ENCODE measurements at regions not wholly inside any gene's neighbourhood (a gene's known extent, or its start where the extent isn't known, plus 50 kb on each side); places are given as distances from the start of the nearest gene placed in this dataset.

DNA sequence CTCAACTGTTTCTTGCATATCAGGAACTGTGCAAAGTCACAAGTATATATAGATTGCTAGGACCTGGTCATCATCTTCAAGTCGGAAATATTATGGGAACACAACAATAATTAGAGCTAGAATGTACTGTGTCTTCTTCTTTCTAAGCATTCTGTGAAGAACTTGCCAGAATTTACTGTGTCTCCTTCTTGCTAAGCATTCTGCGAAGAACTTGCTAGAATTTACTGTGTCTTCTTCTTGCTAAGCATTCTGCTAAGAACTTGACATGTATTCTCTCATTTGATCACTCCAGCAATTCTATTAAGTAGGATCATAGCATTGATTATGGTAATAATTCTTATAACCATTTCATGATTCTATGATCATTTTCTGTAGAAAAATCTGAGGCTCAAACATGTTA, 231.7 kb downstream of the FOXL1 start:
- H3K27me3 Mint-ChIP-seq (ENCODE audit: unreplicated experiment), result peaks cover 3% of the 10 kb centered on the region
- no peaks in the 10 kb centered on the region for H3K9me3 Mint-ChIP-seq (ENCODE audit: unreplicated experiment)
- DNase-seq (ENCODE audit: low spot score), result no peak
- no peaks in the 10 kb centered on the region for H3K4me1 Mint-ChIP-seq (ENCODE audit: unreplicated experiment)
- H3K4me3 Mint-ChIP-seq (ENCODE audit: unreplicated experiment), result no peak overlapping the region
- no peak overlapping the region for H3K27ac Mint-ChIP-seq (ENCODE audit: unreplicated experiment)
- H3K36me3 Mint-ChIP-seq (ENCODE audit: low read depth, unreplicated experiment), result no peaks in the 10 kb centered on the region
- no peak for TF ChIP-seq CTCF (IDR thresholded peaks at IDR 0.05; ENCODE audit: unreplicated experiment)

DNA sequence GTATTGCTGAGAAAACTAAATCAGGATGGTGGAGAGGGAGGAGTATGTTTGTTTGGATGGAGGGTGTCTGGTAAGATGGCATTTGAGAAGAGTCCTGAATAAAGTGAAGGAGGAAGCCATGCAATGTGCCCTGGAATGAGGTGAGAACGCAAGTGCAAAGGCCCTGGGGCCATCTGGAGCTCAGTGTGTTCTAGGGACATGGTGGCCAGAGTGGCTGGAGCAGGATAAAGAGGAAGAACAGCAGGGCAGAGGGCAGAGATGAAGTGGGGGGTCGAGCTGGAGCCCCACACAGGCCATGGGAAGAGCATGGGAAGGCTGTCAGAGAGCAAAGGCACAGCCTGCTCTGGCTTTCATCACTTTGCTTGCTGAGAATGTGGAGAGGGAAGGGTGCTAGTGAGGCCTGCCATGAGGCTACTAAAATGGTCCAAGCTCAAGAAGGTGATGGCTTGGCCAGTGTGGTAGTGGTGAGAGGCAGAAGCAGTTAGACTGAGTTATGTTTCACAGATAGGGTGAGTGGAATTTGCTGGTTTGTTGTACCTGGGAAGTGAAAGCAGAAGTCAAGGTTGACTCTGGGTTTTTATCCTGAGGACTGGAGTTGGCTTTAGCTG, 234.1 kb downstream of the FOXL1 start:
- Mint-ChIP-seq H3K9me3 (ENCODE audit: unreplicated experiment) (no peaks in the 10 kb centered on the region), H3K4me1 (ENCODE audit: unreplicated experiment) (no peaks in the 10 kb centered on the region), H3K36me3 (ENCODE audit: low read depth, unreplicated experiment) (no peaks in the 10 kb centered on the region), H3K27me3 (ENCODE audit: unreplicated experiment) (no peaks in the 10 kb centered on the region), H3K27ac (ENCODE audit: unreplicated experiment) (no peak overlapping the region), H3K4me3 (ENCODE audit: unreplicated experiment) (no peak overlapping the region)
- TF ChIP-seq CTCF (IDR thresholded peaks at IDR 0.05; ENCODE audit: unreplicated experiment), result no peak
- DNase-seq (ENCODE audit: low spot score), result no peak

DNA sequence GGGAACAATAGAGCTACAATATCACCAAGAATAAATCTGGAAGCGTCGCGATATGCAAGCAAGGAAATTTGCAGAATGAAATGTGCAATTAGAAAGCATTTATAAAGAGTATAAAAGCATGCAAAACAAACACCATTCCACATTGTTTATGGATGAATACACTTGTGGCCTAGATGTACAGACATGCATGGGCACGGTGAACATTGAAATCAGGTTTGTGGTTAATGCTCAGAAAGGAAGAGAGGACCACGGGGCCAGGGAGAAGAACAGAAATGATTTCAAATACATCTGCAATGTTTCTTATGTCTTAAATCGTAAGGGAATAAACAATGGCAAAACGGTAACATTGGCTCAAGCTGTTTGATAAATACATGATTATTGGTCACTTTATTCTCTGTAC, 235.9 kb downstream of the FOXL1 start:
- no peak for DNase-seq (ENCODE audit: low spot score)
- Mint-ChIP-seq H3K4me1 (ENCODE audit: unreplicated experiment) (peaks cover 7% of the 10 kb centered on the region), H3K36me3 (ENCODE audit: low read depth, unreplicated experiment) (no peaks in the 10 kb centered on the region), H3K27ac (ENCODE audit: unreplicated experiment) (no peak overlapping the region), H3K27me3 (ENCODE audit: unreplicated experiment) (peaks cover 1% of the 10 kb centered on the region), H3K4me3 (ENCODE audit: unreplicated experiment) (no peak overlapping the region), H3K9me3 (ENCODE audit: unreplicated experiment) (no peaks in the 10 kb centered on the region)
- TF ChIP-seq CTCF (IDR thresholded peaks at IDR 0.05; ENCODE audit: unreplicated experiment), result no peak

- no peak for TF ChIP-seq CTCF (IDR thresholded peaks at IDR 0.05; ENCODE audit: unreplicated experiment)
- no peaks in the 10 kb centered on the region for H3K36me3 Mint-ChIP-seq (ENCODE audit: low read depth, unreplicated experiment)
- H3K4me1 Mint-ChIP-seq (ENCODE audit: unreplicated experiment), result peaks cover 7% of the 10 kb centered on the region
- no peak overlapping the region for H3K27ac Mint-ChIP-seq (ENCODE audit: unreplicated experiment)
- peaks cover 1% of the 10 kb centered on the region for H3K27me3 Mint-ChIP-seq (ENCODE audit: unreplicated experiment)
- no peak for DNase-seq (ENCODE audit: low spot score)
- H3K4me3 Mint-ChIP-seq (ENCODE audit: unreplicated experiment), result no peak overlapping the region
- H3K9me3 Mint-ChIP-seq (ENCODE audit: unreplicated experiment), result no peaks in the 10 kb centered on the region
These were observed 238.7 kb downstream of the FOXL1 start for GRCh38 chr16:86816930-86817625.

Measured in endothelial cell (in vitro differentiated cells).